Hematopoietic multipotent progenitor cell treated with erythropoietin and hydrocortisone succinate and interleukin-3 and kit ligand, for 8 days (in vitro differentiated cells): ENCODE measurements at regions not wholly inside any gene's neighbourhood (a gene's known extent, or its start where the extent isn't known, plus 50 kb on each side); places are given as distances from the start of the nearest gene placed in this dataset.

Experiments used
- DNase-seq: peaks from one replicate; pipeline ENCODE4 v3.0.0-alpha.2; 2015

DNA sequence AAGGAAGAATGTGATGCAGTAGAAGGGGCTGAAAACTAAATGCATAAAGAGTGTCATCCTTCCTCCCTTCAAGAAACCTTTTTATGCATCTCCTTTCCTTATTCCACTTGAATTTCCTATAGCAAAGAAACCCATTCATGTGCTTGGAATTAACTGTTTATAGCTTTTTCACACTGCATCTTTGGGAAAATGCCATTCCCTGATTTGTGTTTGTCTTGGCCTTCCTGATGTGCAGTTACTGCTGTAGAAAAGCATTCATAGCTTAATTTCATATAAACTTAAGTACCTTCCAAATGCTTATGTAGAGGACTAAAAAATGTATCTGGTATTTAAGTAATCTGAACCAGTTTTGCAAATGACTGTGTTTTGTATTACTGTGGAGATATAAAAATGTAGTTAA lies 61.8 kb downstream of the SDR9C7 start:
- DNase-seq: no peak

DNA sequence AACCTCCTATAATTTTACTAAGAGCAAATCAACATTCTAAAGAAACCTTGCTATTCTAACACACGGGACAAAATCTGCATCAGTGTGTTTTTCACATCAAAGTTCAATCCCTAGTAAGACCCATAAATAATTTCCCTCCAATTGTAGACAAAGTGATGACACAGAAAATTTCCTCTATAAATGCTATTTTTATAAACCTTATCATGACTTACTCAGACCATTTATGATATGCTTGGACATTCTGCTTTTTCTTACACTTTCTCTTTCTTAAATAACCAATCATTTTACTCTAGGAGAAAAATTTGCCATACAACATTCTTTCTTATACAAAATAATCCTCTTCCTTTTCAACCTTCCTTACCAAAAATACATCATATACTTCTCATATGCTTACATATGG lies 67.0 kb downstream of the SDR9C7 start:
- DNase-seq: no peak

DNA sequence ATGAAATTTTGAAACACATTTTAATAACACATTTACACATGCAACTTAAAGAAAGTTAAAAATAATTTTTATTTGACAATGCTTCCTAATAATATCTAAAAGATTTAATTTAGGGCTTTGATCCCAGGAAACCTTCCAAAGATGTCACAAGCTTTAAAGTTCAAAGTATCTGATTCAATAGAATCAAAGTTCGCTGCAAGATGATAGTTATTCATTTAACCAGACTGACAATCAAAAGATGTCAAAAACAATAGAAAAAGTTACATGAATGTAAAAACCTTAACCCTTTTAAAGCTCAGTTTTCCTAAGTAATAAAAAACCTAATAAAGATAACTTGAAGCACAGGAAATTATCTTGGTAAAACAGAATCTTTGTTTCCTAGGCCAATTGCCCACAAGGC lies 67.7 kb downstream of the SDR9C7 start:
- DNase-seq: no peak

DNA sequence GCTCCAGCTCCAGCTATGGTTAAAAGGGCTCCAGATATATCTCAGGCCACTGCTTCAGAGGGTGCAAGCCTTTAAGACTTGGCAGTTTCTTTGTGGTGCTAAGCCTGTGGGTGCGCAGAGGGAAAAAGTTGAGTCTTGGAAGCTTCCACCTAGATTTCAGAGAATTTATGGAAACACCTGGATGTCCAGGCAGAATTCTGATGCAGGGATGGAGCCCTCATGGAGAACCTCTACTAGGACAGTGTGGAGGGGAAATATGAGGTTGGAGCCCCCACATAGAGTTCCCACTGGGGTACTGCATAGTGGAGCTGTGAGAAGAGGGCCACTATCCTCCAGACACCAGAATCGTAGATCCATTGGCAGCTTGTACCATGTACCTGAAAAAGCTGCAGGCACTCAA lies 69.9 kb downstream of the SDR9C7 start:
- no peak for DNase-seq

DNA sequence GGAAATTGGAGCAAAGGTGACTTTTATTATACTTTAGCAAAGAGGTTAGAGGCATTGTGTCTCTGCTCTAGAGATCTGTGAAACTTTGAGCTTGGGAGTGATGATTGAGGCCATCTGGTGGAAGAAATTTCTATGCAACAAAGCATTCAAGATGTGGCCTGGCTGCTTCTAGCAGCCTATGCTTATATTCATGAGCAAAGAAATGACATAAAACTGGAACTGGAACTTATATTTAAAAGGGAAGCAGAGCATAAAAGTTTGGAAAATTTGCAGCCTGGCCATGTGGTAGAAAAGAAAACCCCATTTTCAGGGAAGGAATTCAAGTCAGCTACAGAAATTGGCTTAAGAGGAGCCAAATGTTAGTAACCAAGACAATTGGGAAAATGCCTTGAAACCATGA lies 70.4 kb downstream of the SDR9C7 start:
- no peak for DNase-seq

DNA sequence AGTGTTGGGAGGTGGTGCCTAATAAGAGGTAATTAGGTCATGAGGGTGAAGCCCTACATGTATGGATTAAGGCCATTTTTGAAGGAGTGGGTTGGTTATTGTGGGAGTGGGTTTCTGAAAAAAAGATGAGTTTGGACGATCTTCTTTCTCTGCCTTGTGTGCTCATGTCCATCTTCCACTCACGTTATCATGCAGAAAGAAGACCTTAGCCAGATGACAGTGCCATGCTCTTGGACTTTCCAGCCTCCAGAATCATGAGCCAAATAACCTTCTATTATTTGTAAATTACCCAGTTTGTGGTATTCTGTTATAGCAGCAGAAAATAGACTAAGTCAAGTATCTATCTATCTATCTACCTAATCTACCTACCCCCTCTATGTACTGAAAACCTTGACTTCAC lies 71.9 kb downstream of the SDR9C7 start:
- no peak for DNase-seq

DNA sequence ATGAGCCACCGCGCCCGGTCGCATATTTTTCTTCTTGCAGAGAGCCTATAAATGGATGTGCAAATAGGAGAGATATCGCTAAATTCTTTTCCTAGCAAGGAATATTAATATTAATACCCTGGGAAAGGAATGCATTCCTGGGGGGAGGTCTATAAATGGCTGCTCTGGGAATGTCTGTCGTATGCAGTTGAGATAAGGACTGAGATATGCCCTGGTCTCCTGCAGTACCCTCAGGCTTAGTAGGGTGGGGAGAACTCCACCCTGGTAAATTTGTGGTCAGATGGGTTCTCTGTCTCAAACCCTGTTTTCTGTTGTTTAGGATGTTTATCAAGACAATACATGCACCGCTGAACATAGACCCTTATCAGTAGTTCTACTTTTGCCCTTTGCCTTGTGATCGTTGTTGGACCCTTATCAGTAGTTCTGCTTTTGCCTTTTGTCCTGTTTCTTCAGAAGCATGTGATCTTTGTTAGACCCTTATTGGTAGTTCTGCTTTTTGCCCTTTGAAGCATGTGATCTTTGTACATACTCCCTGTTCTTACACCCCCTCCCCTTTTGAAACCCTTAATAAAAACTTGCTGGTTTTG lies 80.7 kb downstream of the SDR9C7 start:
- DNase-seq: peak; percentile 71

DNA sequence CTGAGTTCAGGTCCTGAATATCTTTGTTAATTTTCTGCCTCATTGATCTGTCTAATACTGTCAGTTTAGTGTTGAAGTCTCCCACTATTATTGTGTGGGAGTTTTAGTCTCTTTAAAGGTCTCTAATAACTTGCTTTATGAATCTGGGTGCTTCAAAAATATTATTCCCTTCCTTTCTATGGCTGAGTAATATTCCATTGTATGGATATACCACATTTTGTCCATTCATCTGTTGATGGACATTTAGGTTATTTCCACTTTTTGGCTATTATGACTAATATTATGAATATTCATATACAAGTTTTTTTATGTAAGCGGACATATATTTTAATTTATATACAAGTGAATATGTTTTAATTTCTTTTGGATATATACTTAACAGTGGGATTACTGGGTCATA lies 82.7 kb downstream of the SDR9C7 start:
- DNase-seq: no peak

DNA sequence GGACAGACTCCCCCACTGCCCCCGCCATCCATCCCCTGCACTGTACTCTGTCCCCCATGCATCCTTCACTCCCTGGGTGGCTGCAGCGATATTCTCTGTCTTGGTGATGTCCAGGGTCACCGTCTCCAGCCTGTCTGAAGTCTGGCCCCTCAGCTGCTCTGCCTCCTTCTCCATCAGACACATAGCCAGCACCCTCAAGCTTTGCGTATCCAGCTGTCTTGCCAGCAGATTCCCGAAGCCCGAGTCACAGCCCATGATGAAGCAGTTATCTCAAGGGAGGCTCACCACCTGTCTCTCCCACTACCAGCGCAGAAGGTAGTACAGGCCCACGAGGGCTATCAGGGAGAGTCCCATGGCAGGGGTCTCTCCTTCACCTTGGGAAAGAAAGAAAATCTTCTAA lies 77.8 kb downstream of the HSD17B6 start:
- DNase-seq: no peak

DNA sequence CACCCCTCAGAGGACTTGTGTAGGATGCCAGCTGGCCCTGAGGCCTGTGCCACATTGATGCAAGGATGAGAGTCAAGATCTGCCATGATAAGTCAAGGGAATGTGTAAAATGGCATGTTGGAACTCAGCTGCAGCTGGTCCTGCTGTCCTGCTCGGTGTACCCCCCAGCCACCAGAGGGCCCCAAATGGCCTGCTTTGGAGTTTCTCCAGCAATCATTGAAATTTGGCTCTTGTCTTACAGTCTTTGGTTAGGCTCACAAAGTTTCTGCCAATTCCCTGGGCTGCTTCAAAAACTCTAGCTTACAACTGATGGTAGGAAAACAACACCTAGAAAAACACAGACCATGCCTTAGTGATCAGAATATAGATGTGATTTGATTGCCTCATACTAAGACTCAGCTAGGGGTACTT lies 76.8 kb downstream of the HSD17B6 start:
- peak; percentile 81 for DNase-seq

DNA sequence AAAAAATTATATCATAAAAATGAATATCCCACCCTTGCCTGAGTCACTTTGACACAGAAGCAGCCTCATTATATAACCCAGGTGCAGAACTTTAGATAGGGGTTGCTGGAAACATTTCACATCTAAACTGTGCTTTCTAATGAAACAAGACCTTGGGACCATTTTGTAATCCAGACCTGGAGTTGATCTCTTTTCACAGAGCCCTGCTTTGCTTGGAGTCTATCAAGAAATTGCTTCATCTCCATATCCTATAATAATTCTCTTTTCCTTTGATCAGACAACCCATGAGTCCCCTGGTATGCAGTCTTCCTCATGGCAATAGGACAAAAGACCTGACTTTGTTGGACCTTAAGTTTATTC lies 76.3 kb downstream of the HSD17B6 start:
- no peak for DNase-seq

DNA sequence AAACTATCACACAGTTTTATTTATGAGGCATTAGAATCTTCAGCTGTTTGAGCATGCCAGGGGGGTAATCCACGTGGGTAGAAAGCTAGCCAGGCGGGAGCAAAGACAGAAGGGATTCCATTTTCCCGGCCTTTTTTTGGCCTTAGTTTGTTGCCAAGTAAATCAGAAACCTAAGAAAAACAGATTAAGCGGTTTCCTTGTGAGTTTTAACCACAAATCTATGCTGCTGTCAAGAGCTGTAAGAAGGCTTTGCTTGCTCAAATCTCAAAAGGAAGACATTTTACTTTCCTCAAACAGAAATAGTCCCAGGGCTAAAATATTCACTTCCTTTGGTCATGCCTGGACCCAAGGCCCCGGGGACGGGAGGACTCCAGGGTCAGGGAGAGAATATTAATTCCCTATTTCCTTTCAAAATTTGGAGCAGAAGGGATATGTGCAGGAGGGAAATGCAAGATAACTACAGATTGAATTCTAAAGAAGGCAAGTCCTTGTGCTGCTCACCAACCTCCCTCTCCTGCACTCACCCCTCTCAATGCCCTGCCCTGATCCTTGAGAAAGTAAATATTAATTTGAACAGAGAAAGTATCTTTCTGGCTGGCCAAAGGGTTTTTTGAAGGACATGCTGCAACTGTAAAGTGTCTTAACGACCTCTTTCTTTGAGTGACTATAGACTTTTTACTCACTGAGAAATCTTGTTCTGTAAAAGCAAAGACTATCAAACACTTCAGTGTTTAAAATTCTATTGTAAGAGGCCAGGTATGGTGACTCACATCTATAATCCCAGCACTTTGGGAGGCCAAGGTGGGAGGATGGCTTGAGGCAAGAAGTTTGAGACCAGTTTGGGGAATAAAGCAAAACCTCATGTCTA lies 75.7 kb downstream of the HSD17B6 start:
- no peak for DNase-seq
